ENCODE measurements at regions not wholly inside any gene's neighbourhood (a gene's known extent, or its start where the extent isn't known, plus 50 kb on each side); places are given as distances from the start of the nearest gene placed in this dataset.

DNA sequence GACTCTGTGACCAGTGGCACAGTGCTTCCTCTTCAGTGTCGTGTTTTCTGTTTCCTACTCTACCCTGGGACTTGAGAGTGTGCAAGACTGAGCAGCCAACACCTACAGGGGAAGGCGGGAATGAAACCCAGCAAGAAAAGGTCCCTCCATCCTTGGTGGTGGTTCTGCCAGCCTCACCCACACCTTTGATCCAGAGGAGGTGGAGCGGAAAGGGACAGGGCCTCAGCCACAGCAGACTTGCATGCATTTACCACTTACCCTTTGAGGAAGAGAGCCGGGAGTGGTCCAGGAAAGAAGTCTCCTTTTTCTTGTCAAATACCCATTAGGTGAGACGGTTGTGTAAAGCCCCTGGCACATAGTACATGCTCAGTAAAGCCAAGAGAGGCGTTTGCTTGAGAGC is 164.8 kb upstream of the ZNF536 start:
- Histone ChIP-seq H3K27me3 (peaks cover 0 to 5% (median 0%) of the 10 kb centered on the region in 4 donors), H3K27ac (no peak overlapping the region), H3K36me3 (no peaks in the 10 kb centered on the region), H3K4me1 (no peaks in the 10 kb centered on the region), H3K4me3 (no peak overlapping the region), H3K9me3 (peaks cover 0 to 12% (median 0%) of the 10 kb centered on the region in 3 donors)
- DNase-seq: no peak
- intact Hi-C loops (cut with DNase I): no loop called here
- 63 to 83% methylated on average over 3 to 6 of the region's 6 CpGs for WGBS, 2 donors
- TF ChIP-seq POLR2A (IDR thresholded peaks at IDR 0.05) (no peak), CTCF (IDR thresholded peaks at IDR 0.05) (no peak)

- intact Hi-C loops (cut with DNase I): no loop called here
- no peak for DNase-seq
- Histone ChIP-seq H3K36me3 (no peaks in the 10 kb centered on the region), H3K4me1 (no peaks in the 10 kb centered on the region), H3K9me3 (peaks cover 0 to 12% (median 0%) of the 10 kb centered on the region in 3 donors), H3K27me3 (peaks cover 0 to 5% (median 0%) of the 10 kb centered on the region in 4 donors), H3K27ac (no peak overlapping the region), H3K4me3 (no peak overlapping the region)
- 84 to 88% methylated on average over 10 to 13 of the region's 18 CpGs for WGBS, 2 donors
- TF ChIP-seq POLR2A (IDR thresholded peaks at IDR 0.05) (no peak), CTCF (IDR thresholded peaks at IDR 0.05) (no peak)
Measured at GRCh38 chr19:30208436-30209060, 163.6 kb upstream of the ZNF536 start.

DNA sequence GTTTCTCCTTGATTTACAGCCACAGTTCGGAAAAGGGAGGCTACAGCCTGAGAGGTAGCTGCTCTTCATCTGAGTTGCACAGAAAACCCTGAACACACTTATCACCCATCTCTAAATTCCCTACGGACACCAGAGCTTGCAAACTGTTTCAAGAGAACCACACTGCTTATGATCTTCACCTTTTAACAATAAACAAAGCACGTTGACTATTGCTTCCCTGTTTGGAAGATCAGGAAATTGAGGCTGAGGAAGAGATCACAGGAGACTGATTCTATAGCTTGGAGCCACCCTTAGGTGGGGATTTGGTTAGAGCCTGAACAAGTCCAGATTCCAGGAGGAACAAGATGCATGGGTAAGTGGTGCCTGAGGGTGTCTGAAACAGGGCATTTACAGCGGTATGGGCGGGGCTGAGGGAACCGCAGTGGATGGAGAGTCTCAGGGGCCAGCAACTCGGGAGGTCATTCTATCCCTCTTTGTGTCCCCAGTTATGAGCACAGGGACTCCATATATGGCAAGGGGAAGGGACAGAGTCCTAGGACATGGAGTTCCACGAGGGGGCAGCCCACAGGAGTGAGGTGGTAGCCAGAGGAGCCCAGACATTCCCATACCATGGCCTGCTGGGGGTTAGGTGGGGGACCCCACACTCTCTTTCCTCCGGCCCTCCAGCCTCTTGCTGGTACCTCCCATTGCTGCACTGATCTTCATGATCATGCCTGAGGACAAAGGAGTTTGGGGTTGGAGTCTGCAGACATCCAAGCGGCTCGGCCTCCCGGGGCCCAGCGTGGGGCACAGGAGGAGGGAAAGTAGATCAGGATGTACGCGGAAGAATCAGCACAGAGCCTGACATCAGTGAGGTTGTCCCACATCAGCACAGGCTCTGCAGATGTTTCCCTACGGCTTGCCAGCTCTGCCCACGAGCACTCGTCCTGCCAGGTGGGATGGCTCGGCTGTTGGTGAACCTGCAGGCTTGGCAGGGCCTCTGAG is 162.3 kb upstream of the ZNF536 start:
- Histone ChIP-seq H3K27me3 (peaks cover 0 to 5% (median 0%) of the 10 kb centered on the region in 4 donors), H3K9me3 (peaks cover 0 to 12% (median 0%) of the 10 kb centered on the region in 3 donors), H3K27ac (no peak overlapping the region), H3K36me3 (no peaks in the 10 kb centered on the region), H3K4me3 (no peak overlapping the region), H3K4me1 (no peaks in the 10 kb centered on the region)
- intact Hi-C loops (cut with DNase I): no loop called here
- WGBS, 2 donors: 65 to 75% methylated on average over 15 to 19 of the region's 19 CpGs
- TF ChIP-seq POLR2A (IDR thresholded peaks at IDR 0.05): no peak
- no peak for TF ChIP-seq CTCF (IDR thresholded peaks at IDR 0.05)
- DNase-seq: no peak

GRCh38 chr19:30212574-30212973 is 159.6 kb upstream of the ZNF536 start:
- Histone ChIP-seq H3K27ac (no peak overlapping the region), H3K27me3 (peaks cover 0 to 11% (median 0%) of the 10 kb centered on the region in 4 donors), H3K4me3 (no peak overlapping the region), H3K9me3 (no peaks in the 10 kb centered on the region), H3K36me3 (no peaks in the 10 kb centered on the region), H3K4me1 (no peaks in the 10 kb centered on the region)
- intact Hi-C loops (cut with DNase I): no loop called here
- 80 to 84% methylated on average over 9 to 12 of the region's 12 CpGs for WGBS, 2 donors
- no peak for DNase-seq
- TF ChIP-seq POLR2A (IDR thresholded peaks at IDR 0.05): no peak
- no peak for TF ChIP-seq CTCF (IDR thresholded peaks at IDR 0.05)

DNA sequence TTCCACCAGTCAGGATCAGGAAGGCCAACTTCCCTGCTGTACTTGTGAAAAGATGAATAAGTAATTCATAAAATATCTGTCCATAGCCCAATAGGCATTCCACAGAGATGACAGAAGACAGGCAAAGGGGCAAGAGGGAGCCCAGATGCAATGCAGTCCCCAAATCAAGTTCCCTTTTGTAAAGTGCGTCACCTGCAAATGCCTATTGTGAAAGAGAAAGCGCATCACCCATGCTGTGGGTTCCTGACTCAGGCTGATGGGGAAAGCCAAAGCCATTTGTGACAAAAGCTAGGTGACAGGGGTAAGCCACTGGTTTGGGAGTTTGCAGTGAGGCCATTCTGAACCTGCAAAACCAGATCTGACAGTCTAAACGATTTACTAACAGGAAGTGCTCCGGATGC is 157.5 kb upstream of the ZNF536 start:
- H3K36me3 ChIP-seq: no peaks in the 10 kb centered on the region
- H3K27ac ChIP-seq: no peak overlapping the region
- H3K27me3 ChIP-seq: peaks cover 0 to 11% (median 0%) of the 10 kb centered on the region in 4 donors
- no peak for DNase-seq
- no peaks in the 10 kb centered on the region for H3K4me1 ChIP-seq
- 28 to 31% methylated on average over 4 of the region's 4 CpGs for WGBS, 2 donors
- TF ChIP-seq POLR2A (IDR thresholded peaks at IDR 0.05) (no peak), CTCF (IDR thresholded peaks at IDR 0.05) (no peak)
- intact Hi-C loops (cut with DNase I): no loop called here
- H3K9me3 ChIP-seq: no peaks in the 10 kb centered on the region
- H3K4me3 ChIP-seq: no peak overlapping the region

Measured in esophagus squamous epithelium (tissue), 5 donors.